ENCODE measurements at regions not wholly inside any gene's neighbourhood (a gene's known extent, or its start where the extent isn't known, plus 50 kb on each side); places are given as distances from the start of the nearest gene placed in this dataset.
"Not testable (repeated sequence)": the region's sequence is repeated elsewhere in the genome, so short reads cannot be mapped to it uniquely, and the experiment has no call there.

GRCh38 chr5:150960791-150961396 lies 56.1 kb upstream of the ZNF300 start:
- no peaks in the 10 kb centered on the region for H3K4me1 ChIP-seq
- WGBS, 2 donors (ENCODE audit: low coverage in 1 of 2): 45 to 94% methylated on average over 1 of the region's 1 CpG

DNA sequence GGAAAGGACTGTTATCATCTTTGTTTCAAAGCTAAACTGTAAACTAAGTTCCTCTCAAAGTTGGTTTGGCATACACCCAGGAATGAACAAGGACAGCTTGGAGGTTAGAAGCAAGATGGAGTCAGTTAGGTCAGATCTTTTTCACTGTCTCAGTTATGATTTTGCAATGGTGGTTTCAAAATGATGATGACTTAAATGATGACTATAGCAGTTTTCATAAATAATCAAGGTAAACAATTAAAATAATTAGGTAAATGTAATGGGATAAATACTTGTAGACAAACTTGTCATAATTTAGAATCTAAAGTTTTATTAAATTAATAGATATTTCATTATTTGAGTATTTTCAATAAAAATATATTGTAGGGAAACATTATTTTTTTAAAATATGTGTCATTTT lies 55.5 kb upstream of the ZNF300 start:
- not testable (repeated sequence) for ATAC-seq, H3K4me3 ChIP-seq, H3K4me1 ChIP-seq, H3K36me3 ChIP-seq, H3K27me3 ChIP-seq, H3K27ac ChIP-seq
- peaks cover 0 to 71% (median 0%) of the 10 kb centered on the region in 3 donors for H3K9me3 ChIP-seq

More at GRCh38 chr5:150960791-150961396, 56.1 kb upstream of the ZNF300 start:
- no peaks in the 10 kb centered on the region for H3K27me3 ChIP-seq
- H3K4me3 ChIP-seq: no peak overlapping the region
- no peak overlapping the region for H3K27ac ChIP-seq
- H3K9me3 ChIP-seq: peaks cover 0 to 65% (median 0%) of the 10 kb centered on the region in 3 donors
- TF ChIP-seq EP300 (IDR thresholded peaks at IDR 0.05): no peak
- no peak for TF ChIP-seq POLR2AphosphoS5 (IDR thresholded peaks at IDR 0.05)
- TF ChIP-seq POLR2A (IDR thresholded peaks at IDR 0.05): no peak
- TF ChIP-seq, protein P1, sequence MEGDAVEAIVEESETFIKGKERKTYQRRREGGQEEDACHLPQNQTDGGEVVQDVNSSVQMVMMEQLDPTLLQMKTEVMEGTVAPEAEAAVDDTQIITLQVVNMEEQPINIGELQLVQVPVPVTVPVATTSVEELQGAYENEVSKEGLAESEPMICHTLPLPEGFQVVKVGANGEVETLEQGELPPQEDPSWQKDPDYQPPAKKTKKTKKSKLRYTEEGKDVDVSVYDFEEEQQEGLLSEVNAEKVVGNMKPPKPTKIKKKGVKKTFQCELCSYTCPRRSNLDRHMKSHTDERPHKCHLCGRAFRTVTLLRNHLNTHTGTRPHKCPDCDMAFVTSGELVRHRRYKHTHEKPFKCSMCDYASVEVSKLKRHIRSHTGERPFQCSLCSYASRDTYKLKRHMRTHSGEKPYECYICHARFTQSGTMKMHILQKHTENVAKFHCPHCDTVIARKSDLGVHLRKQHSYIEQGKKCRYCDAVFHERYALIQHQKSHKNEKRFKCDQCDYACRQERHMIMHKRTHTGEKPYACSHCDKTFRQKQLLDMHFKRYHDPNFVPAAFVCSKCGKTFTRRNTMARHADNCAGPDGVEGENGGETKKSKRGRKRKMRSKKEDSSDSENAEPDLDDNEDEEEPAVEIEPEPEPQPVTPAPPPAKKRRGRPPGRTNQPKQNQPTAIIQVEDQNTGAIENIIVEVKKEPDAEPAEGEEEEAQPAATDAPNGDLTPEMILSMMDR (IDR thresholded peaks at IDR 0.05): no peak
- no peak for ATAC-seq
- no peaks in the 10 kb centered on the region for H3K36me3 ChIP-seq

All from gastroesophageal sphincter (tissue), 4 donors.